ENCODE measurements at regions not wholly inside any gene's neighbourhood (a gene's known extent, or its start where the extent isn't known, plus 50 kb on each side); places are given as distances from the start of the nearest gene placed in this dataset.

- DNase-seq (ENCODE audit: low spot score) = peak; percentile 64
These were observed 133.0 kb downstream of the C9orf50 start for GRCh38 chr9:129487658-129488483.

- DNase-seq (ENCODE audit: low spot score) = peak; percentile 55
These were observed 133.9 kb downstream of the C9orf50 start for GRCh38 chr9:129486756-129487657.

GRCh38 chr9:129485145-129485774 lies 135.6 kb downstream of the C9orf50 start:
- no peak for DNase-seq (ENCODE audit: low spot score)

GRCh38 chr9:129484352-129485000 lies 136.4 kb downstream of the C9orf50 start:
- DNase-seq (ENCODE audit: low spot score) = no peak

GRCh38 chr9:129483415-129484351 lies 137.2 kb downstream of the C9orf50 start:
- DNase-seq (ENCODE audit: low spot score) = peak; percentile 89

- peak; percentile 91 for DNase-seq (ENCODE audit: low spot score)
These were observed 138.1 kb downstream of the C9orf50 start for GRCh38 chr9:129482521-129483414.

- DNase-seq (ENCODE audit: low spot score) = no peak
These were observed 138.9 kb downstream of the C9orf50 start for GRCh38 chr9:129481810-129482511.

- DNase-seq (ENCODE audit: low spot score) = no peak
These were observed 139.5 kb downstream of the C9orf50 start for GRCh38 chr9:129481424-129481809.

- no peak for DNase-seq (ENCODE audit: low spot score)
These were observed 140.2 kb downstream of the C9orf50 start for GRCh38 chr9:129480745-129481144.

GRCh38 chr9:129480227-129480626 lies 140.7 kb downstream of the C9orf50 start:
- DNase-seq (ENCODE audit: low spot score) = no peak

GRCh38 chr9:129479631-129480011 lies 141.3 kb downstream of the C9orf50 start:
- no peak for DNase-seq (ENCODE audit: low spot score)

GRCh38 chr9:129478961-129479630 lies 141.8 kb downstream of the C9orf50 start:
- no peak for DNase-seq (ENCODE audit: low spot score)

GRCh38 chr9:129478461-129478860 lies 142.4 kb downstream of the C9orf50 start:
- no peak for DNase-seq (ENCODE audit: low spot score)

- DNase-seq (ENCODE audit: low spot score) = no peak
These were observed 143.9 kb downstream of the C9orf50 start for GRCh38 chr9:129476821-129477611.

GRCh38 chr9:129474740-129475404 lies 146.0 kb downstream of the C9orf50 start:
- DNase-seq (ENCODE audit: low spot score) = no peak

GRCh38 chr9:129473523-129474244 lies 147.2 kb downstream of the C9orf50 start:
- no peak for DNase-seq (ENCODE audit: low spot score)
